NCI-H748 (cell line): ENCODE measurements at regions not wholly inside any gene's neighbourhood (a gene's known extent, or its start where the extent isn't known, plus 50 kb on each side); places are given as distances from the start of the nearest gene placed in this dataset.

Source experiments
- DNase-seq: peaks from one replicate; lab custom pipeline; 2025; ENCODE audit not compliant: unreplicated experiment; lab: John Stamatoyannopoulos, UW

GRCh38 chr17:79377230-79377786, 233.5 kb downstream of the RBFOX3 start:
- no peak for DNase-seq

DNA sequence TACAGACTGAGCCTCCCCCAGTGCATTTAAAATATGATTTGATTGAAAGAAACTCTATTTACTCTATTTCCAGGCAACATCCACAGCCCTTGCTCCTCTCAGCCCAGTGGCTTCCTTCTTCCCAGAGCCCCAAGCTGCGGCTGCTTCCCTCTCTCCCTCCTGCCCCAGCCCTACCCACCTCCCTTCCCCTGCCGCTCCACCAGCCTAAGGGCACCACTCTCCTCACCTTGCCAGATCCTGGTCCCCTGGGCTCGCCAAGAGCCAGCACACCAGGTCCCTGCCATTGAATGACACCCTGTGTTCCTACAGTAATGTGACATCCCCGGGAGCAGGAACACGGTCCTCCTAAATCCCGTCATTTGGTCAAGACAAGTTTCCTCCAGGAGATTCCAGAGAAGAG, 236.0 kb downstream of the RBFOX3 start:
- DNase-seq, result no peak

GRCh38 chr17:79374087-79374689, 236.7 kb downstream of the RBFOX3 start:
- DNase-seq, result no peak

DNA sequence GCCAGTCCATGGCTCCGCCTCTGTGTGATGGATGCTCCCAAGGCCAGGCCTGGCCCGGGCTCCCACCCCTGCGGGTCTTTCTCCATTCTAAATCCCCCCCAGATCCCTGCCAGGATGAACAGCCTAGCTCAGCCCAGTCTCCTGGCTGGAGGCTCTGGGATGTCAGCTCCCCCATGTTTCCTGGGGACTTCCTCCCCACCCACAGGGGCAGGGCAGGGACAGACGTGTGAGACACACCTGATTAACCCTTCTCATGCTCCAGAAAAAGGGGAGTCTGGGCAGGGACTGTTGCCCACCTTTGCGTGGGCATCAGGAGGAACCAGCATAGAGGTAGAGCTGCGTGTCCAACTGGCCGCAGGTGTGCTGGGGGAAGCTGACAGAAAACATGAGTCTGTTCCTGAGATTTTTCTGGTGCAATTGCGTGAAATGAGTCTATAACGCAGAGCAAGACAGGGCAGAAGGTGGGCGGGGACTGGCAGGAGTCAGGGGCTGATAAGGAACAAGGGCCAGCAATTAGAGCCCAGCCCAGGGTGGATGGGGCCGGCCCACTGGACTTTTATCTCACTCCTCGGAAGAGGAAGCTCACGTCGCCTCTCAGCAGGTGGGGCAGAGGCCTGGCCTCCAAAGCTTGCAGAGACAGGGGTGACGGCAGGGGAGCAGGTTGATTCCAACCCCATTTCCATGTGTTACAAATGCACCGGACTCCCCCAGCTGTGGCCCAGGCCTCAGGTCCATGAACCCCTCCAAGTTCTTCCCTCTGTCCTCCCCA, 238.2 kb downstream of the RBFOX3 start:
- DNase-seq, result no peak

DNA sequence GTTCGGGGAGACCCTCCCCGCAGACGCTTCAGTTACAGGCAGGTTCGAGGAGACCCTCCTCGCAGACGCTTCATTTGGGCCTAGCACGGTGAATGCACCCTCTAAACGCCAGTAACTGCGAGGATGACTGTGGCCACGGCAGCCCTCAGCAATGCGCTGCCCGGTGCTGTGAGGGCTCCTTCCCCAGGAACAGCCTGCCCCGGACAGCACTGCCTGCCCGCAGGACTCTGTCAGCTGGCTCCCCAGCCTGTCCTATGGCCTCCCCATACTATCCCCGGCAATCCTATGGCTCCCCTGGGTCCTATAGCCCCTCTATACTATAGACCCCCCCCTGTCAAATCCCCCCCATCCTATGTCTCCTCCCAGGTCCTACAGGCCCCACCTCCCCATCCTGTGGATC, 238.9 kb downstream of the RBFOX3 start:
- DNase-seq, result no peak

- no peak for DNase-seq
Measured at GRCh38 chr17:79370594-79370993, 240.3 kb downstream of the RBFOX3 start.

DNA sequence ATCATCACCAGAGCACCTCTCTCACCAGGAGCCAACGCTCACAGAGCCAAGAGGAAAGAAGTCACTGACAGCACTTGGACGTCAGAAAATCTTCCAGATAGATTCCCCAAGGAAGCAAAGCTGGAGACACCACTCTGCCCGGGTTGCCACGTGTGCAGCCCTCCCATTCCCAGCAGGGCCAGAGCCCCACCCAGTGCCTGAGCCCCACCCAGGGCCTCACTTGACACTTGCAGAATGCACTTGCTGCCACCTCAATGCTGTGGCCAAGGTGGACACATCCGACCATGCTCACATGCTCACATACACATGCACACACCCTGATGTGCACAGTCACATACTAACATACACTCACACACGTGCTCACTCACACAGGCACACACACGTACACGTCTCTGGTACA, 240.7 kb downstream of the RBFOX3 start:
- DNase-seq, result no peak

DNA sequence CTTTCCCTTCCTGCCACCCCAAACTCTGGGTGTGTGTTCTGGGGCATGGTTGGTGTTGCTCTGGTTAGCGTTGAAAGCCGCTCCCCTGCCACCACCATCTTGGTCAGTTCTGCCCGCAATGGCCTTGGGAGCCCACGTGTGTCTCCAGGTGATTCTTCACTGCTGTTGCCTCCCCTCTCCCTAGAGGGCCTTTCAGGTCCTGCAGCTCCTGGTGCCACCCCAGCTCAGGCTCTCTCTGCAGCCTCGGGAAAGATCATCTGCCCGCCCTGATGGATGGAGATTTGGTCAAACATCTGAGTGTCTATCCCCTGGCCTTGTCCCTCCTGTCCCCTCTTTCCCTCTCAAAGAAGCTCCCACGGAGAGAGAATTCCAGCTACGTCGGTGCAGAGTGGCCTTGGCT, 241.3 kb downstream of the RBFOX3 start:
- no peak for DNase-seq

GRCh38 chr17:79369001-79369400, 241.8 kb downstream of the RBFOX3 start:
- DNase-seq, result no peak

DNA sequence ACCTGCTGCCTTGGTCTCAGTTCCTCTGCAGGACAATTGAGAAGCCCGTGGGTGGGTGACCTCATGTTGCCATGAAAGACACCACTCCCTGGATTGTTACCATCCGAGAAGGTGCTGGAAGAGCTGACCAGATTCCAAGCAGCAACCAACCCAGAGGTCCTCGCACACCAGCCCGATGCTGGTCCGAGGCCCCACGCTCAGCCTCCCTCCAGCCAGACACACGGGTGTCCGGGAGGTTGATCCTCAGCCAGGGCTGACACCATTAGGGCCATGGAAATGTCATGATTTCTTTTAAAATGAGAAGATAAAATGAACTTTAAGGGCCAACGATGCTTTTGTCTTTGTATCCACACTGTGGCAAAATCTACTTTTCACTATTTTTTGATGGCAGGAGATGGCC, 242.3 kb downstream of the RBFOX3 start:
- no peak for DNase-seq

DNA sequence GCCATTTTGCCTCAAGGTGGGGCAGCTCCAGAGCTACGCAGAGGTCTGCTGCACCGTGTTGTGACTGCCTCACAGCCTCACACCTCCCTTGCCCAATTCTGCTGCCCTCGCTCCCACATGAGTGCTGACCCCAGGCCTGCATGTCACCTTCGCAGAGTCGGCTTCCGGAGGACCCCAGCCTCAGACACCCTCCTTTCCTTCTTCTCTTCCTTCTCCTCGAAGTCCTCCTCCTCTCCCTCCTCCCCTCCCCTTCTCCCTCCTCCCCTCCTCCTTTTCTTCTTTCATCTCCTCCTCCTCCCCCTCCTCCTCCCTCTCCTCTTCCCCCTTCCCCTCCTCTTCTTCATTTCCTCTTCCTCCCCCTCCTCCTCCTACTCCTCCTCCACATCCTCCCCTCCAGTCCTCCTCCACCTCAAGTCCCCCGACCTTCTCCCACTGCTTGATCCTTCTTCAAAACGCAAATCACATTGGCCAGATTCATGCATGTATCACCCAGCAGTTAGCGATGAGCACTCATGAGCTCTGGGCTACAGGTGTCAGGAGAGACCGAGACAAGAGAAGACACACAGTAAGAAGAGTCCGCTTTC, 243.8 kb downstream of the RBFOX3 start:
- DNase-seq, result no peak

GRCh38 chr17:79365836-79366770, 244.7 kb downstream of the RBFOX3 start:
- peak; percentile 14 for DNase-seq

GRCh38 chr17:79365351-79365750, 245.5 kb downstream of the RBFOX3 start:
- DNase-seq, result no peak

DNA sequence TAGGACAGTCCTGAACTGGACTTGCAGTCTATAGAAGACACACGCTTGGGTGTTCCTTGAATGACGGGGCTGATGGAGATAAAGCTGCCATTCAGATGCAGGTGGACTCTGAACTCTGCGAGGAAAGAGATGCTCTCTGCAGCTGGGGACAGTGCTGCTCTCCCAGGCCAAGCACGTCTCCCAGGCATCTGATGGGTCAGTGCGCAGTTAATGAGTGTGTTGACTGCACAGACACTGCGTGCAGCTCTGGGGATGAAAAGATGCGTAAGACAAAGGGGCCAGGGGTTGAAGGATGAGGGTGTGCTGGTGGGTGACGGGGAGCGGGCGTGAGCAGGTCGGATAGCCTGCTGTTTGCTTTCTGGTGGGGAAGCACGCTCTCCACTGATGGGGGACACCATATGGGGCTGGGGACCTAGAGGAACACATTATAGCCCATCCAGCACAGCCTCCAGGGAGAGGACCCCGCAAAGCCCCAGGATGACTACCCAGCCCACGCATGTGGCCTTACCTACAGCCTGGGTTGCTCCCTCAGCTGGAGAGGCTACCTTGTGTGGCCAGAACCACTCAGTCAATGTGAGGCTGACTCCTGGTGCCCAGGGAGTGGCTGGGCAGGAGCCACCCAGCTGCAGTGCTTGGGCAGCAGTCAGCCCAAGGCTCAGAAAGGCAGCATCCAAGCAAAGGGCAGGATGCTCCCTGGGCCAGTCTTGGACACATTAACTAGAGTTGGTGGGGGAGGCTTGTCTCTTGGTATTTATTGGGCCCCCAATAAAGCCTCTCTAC, 246.3 kb downstream of the RBFOX3 start:
- no peak for DNase-seq

DNA sequence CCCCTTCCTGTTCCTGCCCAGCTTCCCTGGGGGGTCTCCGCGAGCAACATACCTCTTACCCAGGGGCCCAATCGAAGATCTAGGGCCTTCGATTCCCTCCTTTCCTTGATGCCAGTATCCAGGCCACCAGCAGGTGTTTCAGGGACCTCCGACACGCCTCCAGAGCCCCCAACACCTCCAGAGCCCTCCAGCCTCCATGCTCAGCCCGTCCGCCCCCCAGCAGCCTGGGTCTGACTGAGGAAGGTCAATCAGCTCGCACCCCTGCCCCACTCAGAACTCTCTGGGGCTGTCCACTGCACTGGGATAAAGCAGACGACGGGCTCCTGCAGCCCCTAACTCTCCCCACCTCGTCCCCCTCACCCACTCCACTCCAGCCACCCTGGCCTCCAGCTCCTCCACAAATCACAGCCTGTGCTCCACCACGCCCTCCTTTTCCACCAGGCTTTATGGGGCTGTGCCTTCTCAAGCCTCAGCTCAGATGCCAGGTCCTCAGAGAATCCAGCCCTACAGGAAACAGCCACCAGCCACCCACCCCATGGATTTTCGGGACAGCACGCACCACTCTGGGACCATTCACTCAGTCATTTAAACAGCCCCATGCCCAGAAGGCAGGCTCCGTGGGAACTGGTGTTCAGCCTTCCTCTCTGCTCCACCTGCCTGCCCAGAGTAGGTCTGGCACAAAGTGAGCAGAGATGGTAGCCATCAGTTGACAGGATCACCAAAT, 247.1 kb downstream of the RBFOX3 start:
- DNase-seq, result no peak

- DNase-seq, result no peak
Measured at GRCh38 chr17:79362772-79363305, 248.0 kb downstream of the RBFOX3 start.

- no peak for DNase-seq
Measured at GRCh38 chr17:79361873-79362771, 248.7 kb downstream of the RBFOX3 start.

DNA sequence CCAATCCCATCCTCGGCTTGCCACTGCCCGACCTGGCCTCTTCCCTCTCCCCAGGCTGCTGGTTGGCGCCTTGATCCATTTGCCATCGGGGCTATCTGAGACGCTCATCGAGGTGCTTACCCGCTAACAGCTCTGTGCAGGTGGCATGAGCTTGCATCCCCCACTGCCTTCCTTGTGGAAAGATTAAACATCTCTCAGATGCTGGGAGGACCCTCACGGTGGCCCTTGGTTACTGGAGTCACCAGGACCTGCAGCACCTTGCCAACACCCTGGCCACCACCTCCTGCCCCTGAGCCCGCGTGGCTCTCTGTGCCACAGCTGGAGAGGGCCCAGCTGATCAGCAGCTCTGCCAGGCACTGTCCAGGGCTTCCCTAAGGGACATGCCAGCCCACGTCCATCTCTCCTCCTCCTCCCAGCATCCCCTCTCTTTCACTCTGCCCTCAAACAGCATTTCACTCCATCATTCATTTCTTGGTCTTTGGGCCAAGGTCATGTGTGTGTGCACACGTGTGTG, 249.6 kb downstream of the RBFOX3 start:
- DNase-seq, result no peak
